ENCODE measurements at regions not wholly inside any gene's neighbourhood (a gene's known extent, or its start where the extent isn't known, plus 50 kb on each side); places are given as distances from the start of the nearest gene placed in this dataset.

GRCh38 chr6:8322659-8323058 lies 112.7 kb downstream of the SLC35B3 start:
- no peaks in the 10 kb centered on the region for H3K36me3 ChIP-seq (replicated peaks in 1 of 2; ENCODE audit: control insufficient read depth in 1 of 2, insufficient read depth in 2 of 2, low read length in 2 of 2)
- no peak overlapping the region for H2AFZ ChIP-seq (ENCODE audit: insufficient read depth, low read depth, low read length, poor library complexity, severe bottlenecking)
- intact Hi-C loops (cut with micrococcal nuclease) = no loop called here
- no peaks in the 10 kb centered on the region for H3K4me1 ChIP-seq (ENCODE audit: control insufficient read depth in 1 of 2, insufficient read depth in 2 of 2, low read length in 2 of 2)
- Mint-ChIP-seq H3K36me3 (no peaks in the 10 kb centered on the region), H3K27me3 (ENCODE audit: low read depth in 3 of 3) (no peaks in the 10 kb centered on the region), H3K4me3 (no peak overlapping the region), H3K9me3 (peaks cover 0 to 14% (median 3%) of the 10 kb centered on the region in 7 donors), H3K27ac (no peak overlapping the region), H3K4me1 (no peaks in the 10 kb centered on the region)
- H3K27me3 ChIP-seq (ENCODE audit: control insufficient read depth in 2 of 2, insufficient read depth in 2 of 2, low read length in 2 of 2) = no peaks in the 10 kb centered on the region
- no peak for TF ChIP-seq CTCF (IDR thresholded peaks at IDR 0.05)
- no peaks in the 10 kb centered on the region for H4K20me1 ChIP-seq (ENCODE audit: insufficient read depth, low read length)
- H3K4me3 ChIP-seq (replicated peaks in 1 of 3; ENCODE audit: low read depth in 2 of 3, low read length in 3 of 3) = no peak overlapping the region
- peaks cover 0 to 8% of the 10 kb centered on the region in 2 donors for H3K9me3 ChIP-seq (replicated peaks in 1 of 2; ENCODE audit: control insufficient read depth in 1 of 2, insufficient read depth in 1 of 2, low read length in 2 of 2)
- H3K27ac ChIP-seq (ENCODE audit: low read depth in 1 of 2, low read length in 2 of 2) = no peak overlapping the region
- no CpG with 5 or more reads among the region's 6 CpGs for WGBS (ENCODE audit: insufficient coverage)
- H3K9ac ChIP-seq (ENCODE audit: insufficient read depth, low read length, poor library complexity, severe bottlenecking) = no peak overlapping the region
- H3K79me2 ChIP-seq (ENCODE audit: insufficient read depth, low read length) = no peaks in the 10 kb centered on the region
- no peak overlapping the region for H3K4me2 ChIP-seq (replicated peaks; ENCODE audit: extremely low read depth, low read length, poor library complexity, severe bottlenecking)
- no peak for DNase-seq

- Histone ChIP-seq H3K9ac (ENCODE audit: insufficient read depth, low read length, poor library complexity, severe bottlenecking) (no peak overlapping the region), H3K27me3 (ENCODE audit: control insufficient read depth in 2 of 2, insufficient read depth in 2 of 2, low read length in 2 of 2) (no peaks in the 10 kb centered on the region), H3K79me2 (ENCODE audit: insufficient read depth, low read length) (no peaks in the 10 kb centered on the region), H3K4me2 (replicated peaks; ENCODE audit: extremely low read depth, low read length, poor library complexity, severe bottlenecking) (no peak overlapping the region), H3K9me3 (replicated peaks in 1 of 2; ENCODE audit: control insufficient read depth in 1 of 2, insufficient read depth in 1 of 2, low read length in 2 of 2) (peaks cover 0 to 3% of the 10 kb centered on the region in 2 donors), H3K4me1 (ENCODE audit: control insufficient read depth in 1 of 2, insufficient read depth in 2 of 2, low read length in 2 of 2) (no peaks in the 10 kb centered on the region), H3K27ac (ENCODE audit: low read depth in 1 of 2, low read length in 2 of 2) (no peak overlapping the region), H3K4me3 (replicated peaks in 1 of 3; ENCODE audit: low read depth in 2 of 3, low read length in 3 of 3) (no peak overlapping the region), H2AFZ (ENCODE audit: insufficient read depth, low read depth, low read length, poor library complexity, severe bottlenecking) (no peak overlapping the region), H3K36me3 (replicated peaks in 1 of 2; ENCODE audit: control insufficient read depth in 1 of 2, insufficient read depth in 2 of 2, low read length in 2 of 2) (no peaks in the 10 kb centered on the region), H4K20me1 (ENCODE audit: insufficient read depth, low read length) (no peaks in the 10 kb centered on the region)
- no peak overlapping the region for H3K27ac Mint-ChIP-seq
- H3K27me3 Mint-ChIP-seq (ENCODE audit: low read depth in 3 of 3) = no peaks in the 10 kb centered on the region
- WGBS (ENCODE audit: insufficient coverage) = 80% methylated on average over 1 of the region's 3 CpGs
- peaks cover 0 to 8% (median 3%) of the 10 kb centered on the region in 7 donors for H3K9me3 Mint-ChIP-seq
- DNase-seq = no peak
- no peaks in the 10 kb centered on the region for H3K36me3 Mint-ChIP-seq
- intact Hi-C loops (cut with micrococcal nuclease) = no loop called here
- no peak overlapping the region for H3K4me3 Mint-ChIP-seq
- no peak for TF ChIP-seq CTCF (IDR thresholded peaks at IDR 0.05)
- H3K4me1 Mint-ChIP-seq = no peaks in the 10 kb centered on the region
Observed at GRCh38 chr6:8321671-8322404, 113.5 kb downstream of the SLC35B3 start.
